K562 (cell line): ENCODE measurements at regions not wholly inside any gene's neighbourhood (a gene's known extent, or its start where the extent isn't known, plus 50 kb on each side); places are given as distances from the start of the nearest gene placed in this dataset.

ENCODE experiments used
- CTCF ChIP-seq, 3 experiments: IDR thresholded peaks in 2 of 3; conservative IDR thresholded peaks in 1 of 3; 2 replicates each; pipeline ENCODE4 v1.5.1; 2011 to 2012; ENCODE audit warnings: low read length in 3 of 3, mild to moderate bottlenecking in 3 of 3, control low read depth in 2 of 3, improper control_type of control experiment in 1 of 3, inconsistent platforms in 1 of 3, low read depth in 1 of 3, mixed read lengths in 1 of 3, moderate library complexity in 1 of 3; ENCODE audit not compliant: insufficient read depth in 2 of 3
- FOXJ2 ChIP-seq: fragments of 200-800 bp; sonication (Bioruptor generic); IDR thresholded peaks from 2 replicates; pipeline ENCODE4 v1.6.1; 2016; ENCODE audit warnings: missing genetic modification characterization, missing compliant biosample characterization
- FOXK1 ChIP-seq: sonication (generic); formaldehyde crosslinking; IDR thresholded peaks from 2 replicates; pipeline ENCODE4 v1.8.0; 2022; ENCODE audit warnings: missing genetic modification reagents, mild to moderate bottlenecking, borderline replicate concordance
- POLR2AphosphoS5 ChIP-seq: IDR thresholded peaks from 2 replicates; pipeline ENCODE4 v1.6.1; 2011; ENCODE audit warnings: mild to moderate bottlenecking, low read depth, low read length, moderate library complexity; ENCODE audit not compliant: control insufficient read depth, insufficient read depth
- SPI1 ChIP-seq: IDR thresholded peaks from 2 replicates; pipeline ENCODE4 v1.6.1; 2011; ENCODE audit warnings: low read depth, low read length, control low read depth, borderline replicate concordance
- ZNF274 ChIP-seq: IDR thresholded peaks from 2 replicates; pipeline ENCODE4 v1.6.1; 2011; ENCODE audit warnings: low read depth, mild to moderate bottlenecking, low read length, moderate library complexity, borderline replicate concordance

GRCh38 chr5:60195551-60195950 is 302.0 kb upstream of the PDE4D start:
- TF ChIP-seq FOXJ2 (tag) (no peak), CTCF (IDR thresholded peaks at IDR 0.05 in 2 of 3, conservative IDR thresholded peaks at IDR 0.05 in 1 of 3; ENCODE audit: insufficient read depth in 2 of 3, low read depth in 1 of 3, low read length in 3 of 3) (no peak), POLR2AphosphoS5 (no peak), ZNF274 (no peak), FOXK1 (CRISPR knock-in tag) (no peak), SPI1 (no peak)
